Epithelial cell of esophagus (primary cell): ENCODE measurements at regions not wholly inside any gene's neighbourhood (a gene's known extent, or its start where the extent isn't known, plus 50 kb on each side); places are given as distances from the start of the nearest gene placed in this dataset.

Experiments used
- DNase-seq: peaks from one replicate; pipeline ENCODE4 v3.0.0; 2010; ENCODE audit warnings: low read depth
- H3K4me3 ChIP-seq: 2 replicates; pipeline ENCODE4 v1.5.1; 2011; ENCODE audit warnings: mild to moderate bottlenecking, low read length, control low read depth
- TF ChIP-seq, protein P1 (sequence below): IDR thresholded peaks from 2 replicates; pipeline ENCODE4 v1.5.1; 2011; ENCODE audit warnings: low read depth, mild to moderate bottlenecking, low read length, control low read depth, inconsistent platforms; ENCODE audit not compliant: insufficient read depth; ENCODE audit errors: missing control alignments

- DNase-seq, result no peak
- no peak overlapping the region for H3K4me3 ChIP-seq
- TF ChIP-seq, protein P1, sequence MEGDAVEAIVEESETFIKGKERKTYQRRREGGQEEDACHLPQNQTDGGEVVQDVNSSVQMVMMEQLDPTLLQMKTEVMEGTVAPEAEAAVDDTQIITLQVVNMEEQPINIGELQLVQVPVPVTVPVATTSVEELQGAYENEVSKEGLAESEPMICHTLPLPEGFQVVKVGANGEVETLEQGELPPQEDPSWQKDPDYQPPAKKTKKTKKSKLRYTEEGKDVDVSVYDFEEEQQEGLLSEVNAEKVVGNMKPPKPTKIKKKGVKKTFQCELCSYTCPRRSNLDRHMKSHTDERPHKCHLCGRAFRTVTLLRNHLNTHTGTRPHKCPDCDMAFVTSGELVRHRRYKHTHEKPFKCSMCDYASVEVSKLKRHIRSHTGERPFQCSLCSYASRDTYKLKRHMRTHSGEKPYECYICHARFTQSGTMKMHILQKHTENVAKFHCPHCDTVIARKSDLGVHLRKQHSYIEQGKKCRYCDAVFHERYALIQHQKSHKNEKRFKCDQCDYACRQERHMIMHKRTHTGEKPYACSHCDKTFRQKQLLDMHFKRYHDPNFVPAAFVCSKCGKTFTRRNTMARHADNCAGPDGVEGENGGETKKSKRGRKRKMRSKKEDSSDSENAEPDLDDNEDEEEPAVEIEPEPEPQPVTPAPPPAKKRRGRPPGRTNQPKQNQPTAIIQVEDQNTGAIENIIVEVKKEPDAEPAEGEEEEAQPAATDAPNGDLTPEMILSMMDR, result no peak
Observed at GRCh38 chr17:63153488-63153887, 187.5 kb downstream of the TANC2 start.

DNA sequence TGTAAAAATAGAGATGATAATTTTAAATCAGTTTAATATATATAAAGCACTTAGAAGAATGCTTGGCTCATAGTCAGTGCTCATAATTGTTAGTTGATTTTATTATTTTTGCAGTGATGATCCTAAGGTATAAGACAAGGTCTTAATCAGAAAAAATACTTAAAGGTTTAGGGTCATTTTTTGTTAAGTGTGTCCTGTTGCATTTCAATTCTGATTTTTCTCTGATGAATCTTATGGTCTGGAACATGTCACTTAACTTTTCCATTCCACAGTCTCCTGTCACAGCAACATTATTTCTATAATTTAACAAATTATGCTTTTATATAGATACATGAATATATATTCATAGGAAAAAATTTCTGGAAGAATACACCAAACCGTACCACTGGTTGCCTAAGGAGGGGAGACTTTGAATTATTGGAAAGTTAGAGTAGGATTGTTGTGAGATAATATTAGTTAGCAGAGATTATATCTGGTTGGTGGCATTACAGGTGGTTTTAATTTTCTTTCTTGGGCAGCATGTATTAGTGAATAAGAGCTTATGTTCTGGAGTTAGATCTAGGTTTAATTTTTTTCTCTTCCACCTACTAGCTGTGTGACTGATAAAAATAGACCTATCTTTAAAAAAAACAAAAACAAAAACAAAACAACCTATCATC is 188.7 kb downstream of the TANC2 start:
- DNase-seq, result no peak
- TF ChIP-seq, protein P1, result no peak
- H3K4me3 ChIP-seq, result no peak overlapping the region

DNA sequence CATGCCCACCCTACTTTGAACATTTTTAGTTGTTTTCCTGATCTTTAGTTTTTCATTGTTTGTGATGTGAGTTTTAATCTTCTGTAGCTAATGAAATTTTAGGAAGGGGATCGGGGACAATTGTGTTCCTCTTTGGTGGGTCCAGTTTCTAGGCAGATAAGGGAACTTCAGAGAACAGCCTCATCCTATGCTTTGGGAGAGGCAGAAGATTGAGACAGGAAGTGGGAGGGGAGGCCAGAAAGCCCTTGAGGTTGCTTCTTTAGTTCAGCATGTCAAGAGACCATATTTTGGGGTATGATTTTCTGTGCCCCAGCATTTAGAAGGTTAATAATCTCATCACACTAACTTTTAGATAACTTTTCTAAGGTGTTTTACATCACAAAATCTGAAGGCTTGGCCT is 191.0 kb downstream of the TANC2 start:
- no peak for DNase-seq
- TF ChIP-seq, protein P1, result no peak
- no peak overlapping the region for H3K4me3 ChIP-seq

- DNase-seq, result no peak
- TF ChIP-seq, protein P1, result no peak
- no peak overlapping the region for H3K4me3 ChIP-seq
Observed at GRCh38 chr17:63162406-63163157, 196.5 kb downstream of the TANC2 start.

GRCh38 chr17:63163158-63163520 is 197.1 kb downstream of the TANC2 start:
- TF ChIP-seq, protein P1, result no peak
- DNase-seq, result no peak
- H3K4me3 ChIP-seq, result no peak overlapping the region

DNA sequence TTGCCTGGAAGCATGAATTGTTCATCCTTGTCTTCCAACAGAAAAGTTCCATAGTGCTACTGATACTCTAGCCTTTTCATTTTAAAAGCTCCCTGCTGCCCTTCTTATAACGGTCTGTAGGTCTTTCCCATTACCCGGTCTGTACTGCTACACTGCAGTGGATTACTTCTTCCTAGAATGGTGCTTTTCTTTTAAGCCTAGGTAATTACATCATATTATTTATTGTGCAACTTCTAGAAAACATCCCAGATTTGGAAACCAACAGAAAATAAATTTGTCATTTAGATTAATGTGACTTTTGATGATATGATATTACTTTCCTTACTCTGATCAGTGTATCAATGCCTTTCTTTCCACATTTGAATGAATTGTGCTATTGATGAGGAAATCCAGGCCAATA is 199.4 kb downstream of the TANC2 start:
- DNase-seq, result no peak
- no peak overlapping the region for H3K4me3 ChIP-seq
- TF ChIP-seq, protein P1, result no peak
